ENCODE measurements at regions not wholly inside any gene's neighbourhood (a gene's known extent, or its start where the extent isn't known, plus 50 kb on each side); places are given as distances from the start of the nearest gene placed in this dataset.

DNA sequence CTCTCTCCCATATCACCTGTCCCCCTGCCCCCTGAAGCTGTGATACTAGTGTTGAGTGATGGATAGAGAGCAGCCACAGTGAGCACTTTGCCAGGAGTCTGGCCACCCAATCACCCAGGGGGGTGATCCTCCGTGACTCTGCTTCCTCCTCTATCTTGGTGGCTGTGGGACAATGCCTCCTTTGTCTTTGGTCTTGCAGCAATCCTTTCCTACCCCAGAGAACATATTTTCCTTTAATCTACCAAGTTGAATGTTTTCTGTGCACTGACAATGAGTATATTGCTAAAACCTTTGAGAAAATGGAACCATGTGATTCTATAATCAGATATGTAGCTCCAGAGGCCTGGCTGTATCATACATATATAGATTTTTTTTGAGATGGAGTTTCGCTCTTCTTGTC, 58.1 kb upstream of the HEPHL1 start:
- no peak for DNase-seq (ENCODE audit: low read depth)

DNA sequence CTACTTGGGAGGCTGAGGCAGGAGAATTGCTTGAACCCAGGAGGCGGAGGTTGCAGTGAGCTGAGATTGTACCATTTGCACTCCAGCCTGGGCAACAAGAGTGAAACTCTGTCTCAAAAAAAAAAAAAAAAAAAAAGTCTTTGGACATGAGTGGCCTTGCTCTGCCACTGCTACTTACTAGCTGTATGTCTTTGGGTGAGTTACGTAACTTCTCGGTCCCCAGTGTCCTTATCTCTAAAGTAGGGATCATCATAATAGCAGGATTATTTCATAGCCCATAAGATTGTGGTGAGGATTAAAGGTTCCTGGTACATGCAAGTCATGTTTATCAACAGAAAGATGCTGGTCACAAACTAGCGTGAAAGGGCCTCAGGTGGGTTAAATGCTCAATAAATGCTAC, 53.9 kb upstream of the HEPHL1 start:
- DNase-seq (ENCODE audit: low read depth): no peak

DNA sequence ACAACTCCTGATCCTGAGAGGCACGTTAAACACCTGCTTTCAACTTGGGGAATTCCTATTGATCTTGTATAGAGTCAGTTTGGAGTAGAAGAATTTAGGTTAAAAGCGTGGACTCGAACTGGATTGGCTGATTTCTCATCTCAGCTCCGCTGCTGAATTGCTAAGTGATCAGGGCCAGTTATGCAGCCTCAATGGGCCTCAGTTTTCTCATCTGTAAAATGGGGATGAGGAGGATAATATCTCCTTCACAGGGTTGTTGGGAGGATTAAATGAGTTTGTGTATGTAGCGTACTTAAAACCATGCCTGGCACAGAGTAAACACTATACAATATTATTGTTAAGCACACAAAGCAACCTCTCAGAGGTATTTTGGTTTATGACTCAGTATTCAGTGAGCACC, 53.2 kb upstream of the HEPHL1 start:
- no peak for DNase-seq (ENCODE audit: low read depth)

DNA sequence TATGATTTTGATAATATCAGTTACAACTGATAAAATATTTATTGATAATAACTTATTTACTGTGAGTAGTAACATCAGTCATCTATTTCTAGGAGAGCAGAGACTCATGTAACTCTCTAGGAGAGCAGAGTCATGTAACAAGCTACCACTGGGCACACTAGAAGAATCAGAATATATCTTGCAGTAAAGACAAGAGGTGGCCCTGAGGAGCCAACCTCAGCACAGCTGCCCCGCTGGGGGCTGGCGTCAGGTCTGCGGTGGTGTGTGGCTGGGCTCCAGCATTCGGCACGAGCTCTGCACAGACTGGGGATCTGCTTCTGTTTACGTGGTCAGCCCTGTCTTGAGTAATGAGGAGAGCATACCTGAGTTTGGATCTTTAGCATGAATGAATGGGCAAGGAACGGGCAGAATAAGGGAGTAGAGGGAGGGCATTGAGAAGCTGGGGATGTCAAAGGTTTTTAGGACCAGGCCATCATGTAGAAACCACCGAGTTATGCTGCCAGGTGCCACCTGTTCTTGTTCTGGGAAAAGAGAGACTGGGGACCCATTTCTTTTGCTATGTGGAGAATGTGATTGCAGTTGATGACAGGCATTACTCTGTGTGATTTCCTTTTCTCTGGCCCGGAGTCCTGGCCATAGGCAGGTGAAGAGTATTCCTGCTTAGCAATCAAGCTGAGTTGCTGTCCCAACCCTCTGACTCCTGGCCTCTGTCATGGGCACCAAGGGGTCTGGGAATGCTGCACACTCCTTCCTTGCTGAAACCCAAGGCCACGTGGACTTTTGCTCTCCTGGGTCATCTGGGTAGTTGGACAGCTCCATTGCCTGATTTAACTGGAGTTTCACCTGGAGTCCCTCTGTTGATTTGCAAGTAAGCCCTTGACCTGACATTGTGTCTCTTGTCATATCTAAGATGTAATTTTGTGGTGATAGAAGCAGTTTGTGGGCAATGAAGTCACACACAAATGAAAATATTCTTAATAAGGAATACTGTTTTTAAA, 50.9 kb upstream of the HEPHL1 start:
- no peak for DNase-seq (ENCODE audit: low read depth)
